Activated CD4-positive, alpha-beta T cell treated with anti-CD3 and anti-CD28 coated beads, Interleukin-2, amount 50 U/mL, for 4 hours (primary cell): ENCODE measurements at regions not wholly inside any gene's neighbourhood (a gene's known extent, or its start where the extent isn't known, plus 50 kb on each side); places are given as distances from the start of the nearest gene placed in this dataset.
"Not testable (repeated sequence)": the region's sequence is repeated elsewhere in the genome, so short reads cannot be mapped to it uniquely, and the experiment has no call there.

Experiments
- DNase-seq, 2 experiments: peaks; one replicate each; pipeline ENCODE4 v3.0.0-alpha.2; 2020

- not testable (repeated sequence) for DNase-seq
Observed at GRCh38 chr5:177941386-177941785, 54.7 kb downstream of the PROP1 start.

GRCh38 chr5:177939246-177940171, 56.5 kb downstream of the PROP1 start:
- DNase-seq: not testable (repeated sequence)

- not testable (repeated sequence) for DNase-seq
Observed at GRCh38 chr5:177938767-177939166, 57.3 kb downstream of the PROP1 start.

GRCh38 chr5:177934233-177934632, 61.8 kb downstream of the PROP1 start:
- not testable (repeated sequence) for DNase-seq

GRCh38 chr5:177930269-177931022, 65.6 kb downstream of the PROP1 start:
- not testable (repeated sequence) for DNase-seq

GRCh38 chr5:177929618-177930017, 66.4 kb downstream of the PROP1 start:
- DNase-seq: not testable (repeated sequence)

- DNase-seq: not testable (repeated sequence)
Observed at GRCh38 chr5:177927500-177927899, 68.5 kb downstream of the PROP1 start.

- not testable (repeated sequence) for DNase-seq
Observed at GRCh38 chr5:177924577-177924976, 71.5 kb downstream of the PROP1 start.

GRCh38 chr5:177923837-177924236, 72.2 kb downstream of the PROP1 start:
- DNase-seq: not testable (repeated sequence)

GRCh38 chr5:177923189-177923588, 72.9 kb downstream of the PROP1 start:
- not testable (repeated sequence) for DNase-seq

- DNase-seq: not testable (repeated sequence)
Observed at GRCh38 chr5:177909261-177909660, 86.8 kb downstream of the PROP1 start.

- DNase-seq: not testable (repeated sequence)
Observed at GRCh38 chr5:177902806-177903205, 93.2 kb downstream of the PROP1 start.

- DNase-seq: not testable (repeated sequence)
Observed at GRCh38 chr5:177900066-177900465, 96.0 kb downstream of the PROP1 start.

- not testable (repeated sequence) for DNase-seq
Observed at GRCh38 chr5:177894681-177895453, 101.2 kb downstream of the PROP1 start.

GRCh38 chr5:177892357-177892665, 103.7 kb downstream of the PROP1 start:
- DNase-seq: not testable (repeated sequence)

- DNase-seq: peak; percentile 22 to 30
Observed at GRCh38 chr5:177891547-177892356, 104.3 kb downstream of the PROP1 start.

- not testable (repeated sequence) for DNase-seq
Observed at GRCh38 chr5:177883295-177883694, 100.6 kb upstream of the FAM153A start.

- not testable (repeated sequence) for DNase-seq
Observed at GRCh38 chr5:177875900-177876238, 93.2 kb upstream of the FAM153A start.

- not testable (repeated sequence) for DNase-seq
Observed at GRCh38 chr5:177875013-177875899, 92.6 kb upstream of the FAM153A start.

GRCh38 chr5:177863822-177864446, 81.2 kb upstream of the FAM153A start:
- DNase-seq: not testable (repeated sequence)
